ENCODE measurements at regions not wholly inside any gene's neighbourhood (a gene's known extent, or its start where the extent isn't known, plus 50 kb on each side); places are given as distances from the start of the nearest gene placed in this dataset.
"Not testable (repeated sequence)": the region's sequence is repeated elsewhere in the genome, so short reads cannot be mapped to it uniquely, and the experiment has no call there.

DNA sequence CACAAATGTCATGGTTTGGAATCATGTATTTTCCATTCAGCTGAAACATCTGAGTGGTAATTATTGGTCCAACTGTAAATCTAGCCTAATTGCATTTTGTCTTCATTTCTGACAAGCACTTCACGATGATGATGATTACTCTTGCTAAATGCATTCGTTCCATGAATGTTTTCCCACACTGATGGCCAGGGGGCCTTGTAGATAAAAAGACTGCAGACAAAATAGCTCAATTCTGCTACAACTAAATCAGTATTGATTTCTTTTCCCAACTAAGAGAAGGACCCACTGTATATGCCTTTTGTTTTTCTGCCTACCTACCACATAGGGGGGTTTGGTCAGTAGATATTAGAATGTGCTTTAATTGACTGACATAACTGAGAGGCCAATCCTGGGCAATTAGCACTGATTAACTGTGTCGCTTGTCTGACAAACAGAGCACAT, 1351.3 kb upstream of the NUDT12 start:
- no peak for DNase-seq

DNA sequence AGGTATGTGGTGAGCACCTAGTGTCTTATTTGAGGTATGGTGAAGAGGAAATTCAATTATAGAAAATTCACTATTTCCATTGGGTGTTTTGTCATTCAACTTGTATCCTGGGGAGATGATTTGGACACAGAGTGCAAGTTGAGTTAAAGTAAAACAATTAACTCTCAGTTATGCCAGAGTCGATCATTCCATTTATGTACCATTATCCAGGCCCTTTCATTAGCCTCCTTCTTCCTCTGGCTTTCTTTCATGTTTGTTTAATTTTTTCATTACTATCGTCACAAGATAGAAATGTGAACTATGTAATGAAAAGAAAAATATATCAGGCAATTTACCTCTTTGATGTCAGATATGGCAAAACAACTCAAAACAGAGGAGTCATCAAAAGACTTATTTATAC, 1347.2 kb upstream of the NUDT12 start:
- no peak for DNase-seq

DNA sequence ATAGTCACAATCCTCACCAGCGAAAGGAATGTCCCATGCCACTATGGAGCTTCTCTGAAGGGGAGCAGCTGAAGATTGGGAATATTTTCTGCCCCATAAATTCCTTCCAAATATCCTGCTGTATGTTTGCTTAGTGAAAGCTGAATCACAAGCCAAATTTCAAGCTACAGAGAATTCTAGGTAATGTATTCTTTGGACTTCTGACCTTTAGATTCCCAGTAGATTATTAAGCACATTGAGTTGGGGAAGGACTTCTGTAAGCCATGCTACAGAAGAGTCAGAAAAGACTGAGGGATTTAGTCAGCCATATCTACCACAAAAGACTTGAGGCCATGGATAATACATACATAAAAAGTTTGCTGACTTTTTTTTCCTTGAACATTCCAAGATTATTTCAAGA, 1342.0 kb upstream of the NUDT12 start:
- DNase-seq, result no peak

DNA sequence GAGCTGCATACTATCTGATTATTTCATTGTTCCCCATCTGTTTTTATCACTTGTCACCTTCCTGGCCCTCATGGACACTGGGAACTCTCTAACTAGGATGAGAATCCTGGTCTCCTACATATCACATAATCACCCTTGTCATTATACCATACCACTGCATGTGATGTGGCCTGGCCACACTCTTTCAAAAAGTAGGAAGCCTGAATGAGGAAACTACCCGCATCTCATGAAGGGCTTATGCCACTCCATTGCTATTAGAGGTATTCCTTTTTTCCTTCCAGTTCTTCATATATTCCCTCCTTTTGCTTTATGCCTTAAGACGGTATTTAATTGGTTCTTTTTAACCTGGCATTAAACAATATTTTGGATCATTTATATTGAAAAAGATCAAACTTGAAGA, 1341.4 kb upstream of the NUDT12 start:
- no peak for DNase-seq

DNA sequence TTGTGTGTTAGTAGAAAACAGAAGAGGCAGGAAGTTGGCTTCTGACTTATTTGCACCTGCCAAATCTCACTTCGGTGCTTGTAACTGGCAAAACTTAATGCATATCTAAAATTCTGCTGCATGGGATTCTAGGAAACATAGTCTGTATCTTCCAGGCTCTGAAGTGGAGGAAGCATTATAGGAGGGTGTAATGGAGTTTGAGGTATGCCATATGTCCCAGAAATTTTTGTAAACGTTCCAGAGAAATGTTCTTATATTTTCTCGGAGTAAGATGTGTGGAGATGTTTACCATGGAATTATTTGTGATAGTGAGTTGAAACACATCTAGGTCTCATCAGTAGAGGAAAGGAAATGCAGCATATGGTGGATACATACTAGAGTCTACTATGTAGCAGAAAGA, 1329.0 kb upstream of the NUDT12 start:
- no peak for DNase-seq

DNA sequence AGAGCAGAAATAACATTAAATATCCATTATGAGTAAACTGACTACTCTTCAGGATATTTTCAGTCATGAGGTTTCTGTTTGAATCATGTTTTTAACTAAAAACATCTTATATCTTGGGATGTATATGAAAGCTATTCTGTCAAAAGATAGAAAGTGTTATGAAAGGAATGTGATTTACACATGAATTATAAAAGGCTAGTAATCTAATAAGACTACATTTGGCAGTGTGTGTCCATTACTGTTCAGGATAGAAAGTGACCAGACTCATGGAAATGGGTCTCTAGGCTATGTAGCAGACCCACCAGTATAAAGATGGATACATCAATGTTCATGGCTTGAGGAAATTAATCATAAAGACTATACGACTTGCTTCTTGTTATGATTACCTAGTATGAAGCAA, 1328.2 kb upstream of the NUDT12 start:
- DNase-seq, result no peak

DNA sequence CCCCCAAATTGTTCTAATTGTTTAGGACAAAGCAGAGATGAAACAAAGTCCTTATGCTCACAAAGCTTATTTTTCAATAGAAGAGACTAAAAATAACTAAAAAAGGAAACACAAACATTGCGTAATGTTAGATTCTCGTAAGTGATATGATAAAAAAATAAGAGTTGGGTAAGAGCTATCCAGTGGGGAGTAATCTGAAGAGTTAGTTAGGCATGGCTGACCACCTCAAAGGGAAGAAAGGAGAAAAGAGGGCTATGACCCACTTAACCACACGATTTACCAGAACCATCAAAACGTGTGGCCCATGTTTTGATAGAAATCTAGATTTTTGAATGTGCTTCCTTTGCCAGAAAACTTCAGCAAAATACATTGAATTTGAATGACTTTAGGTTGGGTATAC, 1296.8 kb upstream of the NUDT12 start:
- no peak for DNase-seq

DNA sequence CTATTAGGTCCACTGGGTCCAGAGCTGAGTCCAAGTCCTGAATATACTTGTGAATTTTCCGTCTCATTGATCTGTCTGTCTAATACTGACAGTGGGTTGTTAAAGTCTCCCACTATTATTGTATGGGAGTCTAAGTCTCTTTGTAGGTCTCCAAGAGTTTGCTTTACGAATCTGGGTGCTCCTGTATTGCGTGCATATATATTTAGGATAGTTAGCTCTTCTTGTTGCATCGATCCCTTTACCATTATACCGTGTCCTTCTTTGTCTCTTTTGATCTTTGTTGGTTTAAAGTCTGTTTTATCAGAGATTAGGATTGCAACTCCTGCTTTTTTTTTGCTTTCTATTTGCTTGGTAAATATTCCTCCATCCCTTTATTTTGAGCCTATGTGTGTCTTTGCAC, 1289.5 kb upstream of the NUDT12 start:
- DNase-seq, result not testable (repeated sequence)

DNA sequence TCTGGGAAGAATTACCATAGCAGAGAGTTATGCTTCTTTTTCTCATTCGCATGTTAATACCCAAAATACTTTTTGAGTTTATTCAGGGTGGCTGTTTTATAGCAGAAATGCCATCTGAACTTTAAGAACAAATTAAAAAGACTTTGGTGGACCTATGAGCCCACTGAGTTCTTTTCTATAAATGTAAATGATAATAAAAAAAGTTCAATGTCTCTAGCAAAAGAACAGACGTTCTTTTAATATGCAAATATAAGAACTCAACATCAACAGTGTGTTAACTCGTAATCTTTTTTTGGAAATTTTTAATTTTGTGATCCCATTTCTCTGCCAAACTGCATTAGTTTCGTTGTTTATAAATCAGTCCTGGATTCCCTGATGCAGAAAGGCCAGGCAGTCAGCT, 1283.0 kb upstream of the NUDT12 start:
- DNase-seq, result no peak

DNA sequence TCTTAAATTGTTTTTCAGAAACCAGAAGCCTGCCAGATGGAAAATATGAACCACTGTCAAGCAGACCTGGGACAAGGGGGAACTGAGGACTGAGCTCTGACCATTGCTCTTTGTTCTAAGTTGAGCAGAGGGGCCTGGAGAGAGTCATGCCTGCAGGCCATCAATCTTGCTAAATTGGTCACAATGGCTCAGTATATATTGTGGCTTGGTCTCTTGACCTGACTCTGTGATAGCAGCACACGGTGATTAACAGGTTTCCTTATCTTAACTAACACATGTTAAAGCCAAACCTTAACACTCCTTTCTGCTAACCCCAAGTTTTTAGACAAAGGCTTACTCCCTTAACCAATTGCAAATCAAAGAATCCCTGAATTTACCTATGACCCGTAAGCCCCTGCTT, 1281.2 kb upstream of the NUDT12 start:
- no peak for DNase-seq

DNA sequence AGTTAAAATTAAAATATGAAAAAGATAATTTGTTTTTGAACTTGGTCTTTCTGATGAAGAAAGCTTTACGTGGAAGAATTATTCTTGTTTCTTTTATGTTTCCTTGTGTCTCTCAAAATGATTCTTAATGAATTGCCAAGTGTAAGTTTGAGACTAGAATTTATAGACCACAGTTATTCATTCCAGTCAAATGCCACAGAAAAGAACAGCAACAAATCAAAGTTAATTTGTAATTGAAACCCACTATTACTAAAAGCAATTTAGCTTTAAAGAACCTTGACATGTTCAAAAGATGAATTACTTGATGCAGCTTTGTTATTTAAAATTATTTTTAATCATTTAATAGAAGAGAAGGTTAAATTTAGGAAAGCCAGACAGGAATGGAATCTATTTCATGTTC, 1277.7 kb upstream of the NUDT12 start:
- DNase-seq, result no peak

DNA sequence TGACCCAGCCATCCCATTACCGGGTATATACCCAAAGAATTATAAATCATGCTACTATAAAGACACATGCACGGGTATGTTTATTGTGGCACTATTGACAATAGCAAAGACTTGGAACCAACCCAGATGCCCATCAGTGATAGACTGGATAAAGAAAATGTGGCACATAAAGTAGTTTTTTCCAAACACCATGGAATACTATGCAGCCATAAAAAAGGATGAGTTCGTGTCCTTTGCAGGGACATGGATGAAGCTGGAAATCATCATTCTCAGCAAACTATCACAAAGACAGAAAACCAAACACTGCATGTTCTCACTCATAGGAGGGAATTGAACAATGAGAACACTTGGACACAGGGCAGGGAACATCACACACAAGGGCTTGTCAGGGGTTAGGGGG, 1268.9 kb upstream of the NUDT12 start:
- not testable (repeated sequence) for DNase-seq

DNA sequence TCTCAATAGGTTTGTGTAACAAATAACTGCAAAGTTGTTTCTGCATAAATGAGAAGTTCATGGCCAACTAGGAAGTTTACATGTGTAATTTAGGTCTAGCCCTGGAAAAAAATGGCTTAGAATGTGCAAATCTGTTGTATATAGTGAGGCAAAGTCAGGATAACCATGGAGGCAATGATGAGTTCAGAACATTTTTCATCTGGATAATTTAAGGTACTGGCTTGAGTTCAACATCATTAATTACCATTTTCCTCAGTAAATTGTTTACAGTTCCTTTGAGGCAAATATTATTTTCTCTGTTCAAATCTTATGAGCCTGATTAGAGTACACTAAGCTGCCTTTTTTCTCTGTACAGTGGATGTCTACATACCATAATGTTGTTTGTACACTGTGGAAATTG, 1259.0 kb upstream of the NUDT12 start:
- DNase-seq, result no peak

DNA sequence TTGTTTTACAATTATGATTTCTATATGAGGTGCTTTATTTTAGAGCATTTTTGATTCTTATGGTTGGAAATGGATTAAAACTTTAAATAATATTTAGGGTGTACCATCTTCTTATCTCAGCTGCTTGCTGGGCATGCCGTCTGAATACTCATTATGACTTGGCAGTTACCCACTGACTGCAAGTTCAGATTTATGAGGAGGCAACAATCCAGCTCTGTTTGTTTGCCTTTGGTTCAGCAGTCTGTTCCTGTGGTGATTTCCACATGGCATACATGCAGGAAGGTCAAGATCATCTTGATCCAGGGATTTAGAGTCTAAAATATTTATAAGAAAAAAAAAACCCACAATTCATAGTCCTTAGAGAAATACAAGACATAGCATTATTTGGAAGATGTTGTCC, 1254.5 kb upstream of the NUDT12 start:
- DNase-seq, result no peak

DNA sequence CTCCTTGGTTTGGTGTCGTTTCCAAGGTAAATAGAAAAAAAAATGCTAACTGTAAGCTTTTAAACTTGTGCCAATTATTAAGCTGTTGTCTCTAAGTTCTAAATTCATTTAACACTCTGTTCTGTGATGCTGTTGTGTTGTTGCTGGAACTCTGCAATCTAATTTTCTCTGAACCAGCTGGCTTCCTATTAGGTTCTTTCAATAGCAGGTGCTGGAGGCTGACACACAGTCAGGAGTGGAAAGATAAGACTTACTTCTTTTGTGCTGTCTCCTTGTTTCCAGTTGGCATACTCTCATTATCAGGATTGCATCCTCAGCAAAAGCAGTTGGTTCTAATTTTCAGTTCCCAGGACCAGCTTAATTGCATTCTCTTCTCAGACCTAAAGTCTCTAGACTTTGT, 1252.6 kb upstream of the NUDT12 start:
- DNase-seq, result no peak

DNA sequence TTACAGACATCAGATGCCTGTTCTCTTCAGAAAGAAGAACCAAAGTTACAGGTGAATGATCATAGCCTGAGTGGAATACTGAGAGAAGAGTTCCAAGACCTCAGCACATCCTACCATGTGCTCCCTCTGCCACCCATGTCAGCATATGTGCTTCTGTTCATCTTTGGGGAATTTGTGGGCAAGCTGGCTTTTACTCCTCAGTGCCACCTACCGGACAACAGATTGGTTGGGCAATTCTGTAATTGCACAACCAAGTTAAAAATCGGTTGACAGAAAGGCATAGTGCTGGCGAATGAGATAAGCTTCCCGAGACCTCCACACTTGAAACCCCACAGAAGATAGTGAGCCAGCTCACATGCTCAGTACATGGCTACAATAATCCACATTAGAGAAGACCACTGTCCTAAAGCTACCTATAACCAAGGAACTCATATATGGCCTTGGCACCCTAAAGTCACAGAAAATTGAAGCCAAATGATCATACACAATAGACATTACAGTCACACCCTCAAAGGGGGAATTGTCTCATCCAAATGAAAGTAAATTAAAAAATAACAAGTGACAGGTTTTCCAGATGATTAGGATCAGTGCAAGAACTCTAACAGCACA, 1238.0 kb upstream of the NUDT12 start:
- DNase-seq, result no peak

DNA sequence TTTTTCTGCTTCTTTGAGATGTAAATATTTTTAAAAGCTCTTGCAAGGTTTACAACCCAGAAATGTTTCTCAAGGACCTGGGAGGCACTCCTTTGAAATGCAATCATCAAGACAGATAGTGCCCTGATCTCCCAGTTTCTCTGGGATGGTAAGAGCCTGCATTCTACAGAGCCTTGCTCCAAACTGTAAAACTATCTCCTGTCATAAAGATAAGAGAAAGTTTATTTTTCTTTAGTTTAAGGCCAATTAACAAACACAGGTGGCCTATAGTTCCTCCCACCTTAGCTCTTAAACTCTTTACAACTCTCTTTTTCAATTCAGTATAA, 1231.1 kb upstream of the NUDT12 start:
- no peak for DNase-seq

DNA sequence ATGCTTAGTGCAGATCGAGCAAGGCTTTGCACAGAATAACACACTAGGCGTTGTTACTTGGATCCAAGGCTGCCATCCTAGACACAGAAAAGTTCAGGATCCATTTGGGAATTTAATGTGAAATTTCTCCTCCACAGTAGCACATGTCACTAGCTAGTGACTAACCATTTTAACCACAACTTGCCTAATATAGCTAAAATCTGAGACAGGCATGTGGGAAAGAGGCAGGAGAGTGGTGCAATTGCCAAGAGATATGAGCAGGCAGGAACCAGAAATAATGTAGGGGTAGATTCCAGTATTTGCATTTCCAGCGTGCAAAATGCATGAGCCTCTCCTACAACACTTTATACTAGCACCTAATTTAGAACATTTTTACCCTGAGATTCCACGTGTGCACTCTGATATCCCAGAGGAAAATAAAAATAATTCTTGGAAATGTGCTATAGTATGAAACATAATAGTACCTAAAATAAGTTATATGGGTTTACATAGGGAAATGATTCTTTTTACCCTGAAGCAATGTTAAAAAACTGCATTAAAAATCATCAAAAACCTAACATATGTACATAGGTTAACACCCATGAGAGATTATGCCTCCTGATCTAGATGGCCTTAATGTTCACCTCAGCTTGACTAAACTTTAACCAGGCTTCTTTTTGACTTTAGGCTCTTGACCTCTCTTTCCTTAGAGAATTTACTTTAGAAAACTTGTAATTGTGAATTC, 1230.6 kb upstream of the NUDT12 start:
- no peak for DNase-seq

DNA sequence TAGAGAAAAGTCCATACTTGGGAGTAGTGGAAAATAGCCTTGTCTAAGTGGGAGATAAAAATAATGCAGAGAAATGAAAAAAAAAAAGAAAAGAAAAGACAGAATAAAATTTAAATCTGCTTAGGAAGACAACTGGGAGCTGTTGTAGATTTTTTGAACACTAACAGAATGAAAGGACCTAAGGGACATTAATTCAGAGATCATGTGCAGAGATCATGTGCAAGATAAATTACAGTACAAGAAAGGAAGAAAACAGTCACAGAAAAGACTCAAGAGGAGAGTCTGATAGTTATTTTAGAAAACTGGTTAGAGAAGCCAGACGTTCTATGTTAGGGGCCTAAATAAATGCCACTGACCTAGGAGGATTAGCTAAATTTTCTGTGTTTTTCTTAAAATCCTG, 1226.8 kb upstream of the NUDT12 start:
- no peak for DNase-seq

DNA sequence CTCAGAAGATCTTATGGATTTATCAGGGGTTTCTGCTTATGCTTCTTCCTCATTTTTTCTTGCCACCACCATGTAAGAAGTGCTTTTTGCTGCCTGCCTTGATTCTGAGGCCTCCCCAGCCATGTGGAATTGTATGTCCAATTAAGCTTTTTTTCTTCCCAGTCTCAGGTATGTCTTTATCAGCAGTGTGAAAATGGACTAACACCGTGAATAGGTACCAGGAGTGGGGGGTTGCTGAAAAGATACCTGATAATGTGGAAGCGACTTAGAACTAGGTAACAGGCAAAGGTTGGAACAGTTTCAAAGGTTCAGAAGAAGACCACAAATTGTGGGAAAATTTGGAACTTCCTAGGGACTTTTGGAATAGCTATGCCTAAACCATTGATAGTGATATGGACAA, 1222.5 kb upstream of the NUDT12 start:
- DNase-seq, result no peak

DNA sequence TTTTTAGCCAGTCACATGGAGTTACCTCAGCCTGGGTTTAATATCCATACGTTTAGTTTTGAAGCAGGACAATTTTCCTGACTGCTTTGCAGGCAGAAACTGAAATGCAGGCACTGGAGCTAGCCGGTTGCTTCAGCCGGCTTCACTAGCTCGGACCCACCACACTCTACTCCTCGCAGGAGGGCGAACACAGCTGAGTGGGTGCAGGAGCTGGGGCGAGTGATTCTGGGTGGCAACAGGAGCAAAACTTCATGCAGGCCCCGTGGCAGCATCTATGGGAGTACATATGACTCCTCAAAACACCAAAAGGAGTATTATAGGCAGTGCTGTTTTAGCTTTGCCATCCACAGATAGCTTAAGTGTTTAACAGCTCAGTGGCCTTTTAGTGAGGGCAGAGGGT, 1211.8 kb upstream of the NUDT12 start:
- no peak for DNase-seq

DNA sequence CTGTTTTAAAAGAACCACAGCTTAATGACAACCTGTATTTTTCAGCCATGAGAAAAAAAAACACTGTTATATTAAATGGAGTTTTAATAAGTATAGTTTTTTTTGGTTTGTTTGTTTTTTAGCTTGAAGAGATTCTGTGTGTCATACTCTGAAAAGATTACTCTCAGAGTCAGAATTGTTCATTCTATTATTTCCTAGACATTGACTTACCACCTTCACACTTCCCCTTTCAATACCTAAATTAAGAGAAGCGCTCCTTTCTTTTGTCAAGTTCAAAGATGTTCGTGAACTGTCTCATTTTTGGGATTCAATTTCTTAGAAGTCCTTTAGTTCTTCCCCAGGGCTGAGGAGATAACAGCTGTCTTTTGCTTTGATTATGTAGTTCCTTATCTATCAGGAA, 1201.6 kb upstream of the NUDT12 start:
- DNase-seq, result no peak

DNA sequence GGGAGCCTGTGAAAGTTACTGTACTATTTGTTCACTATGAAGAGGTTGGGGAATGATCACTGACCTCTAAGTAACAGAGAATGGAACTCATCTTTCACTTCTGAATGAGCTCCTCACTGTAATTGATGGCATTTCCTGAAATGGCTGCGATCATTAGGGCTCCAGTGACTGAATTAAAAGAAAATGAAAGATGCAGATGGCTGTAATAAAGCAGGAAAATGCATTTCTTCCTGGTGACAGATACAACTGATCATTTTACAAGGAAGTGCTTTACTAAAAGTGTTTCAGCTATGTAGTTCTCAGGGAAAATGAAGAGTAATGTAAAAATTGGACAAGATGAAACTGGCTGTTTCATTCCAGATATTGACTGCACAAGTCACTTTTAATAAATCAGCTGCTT, 1200.6 kb upstream of the NUDT12 start:
- DNase-seq, result no peak

DNA sequence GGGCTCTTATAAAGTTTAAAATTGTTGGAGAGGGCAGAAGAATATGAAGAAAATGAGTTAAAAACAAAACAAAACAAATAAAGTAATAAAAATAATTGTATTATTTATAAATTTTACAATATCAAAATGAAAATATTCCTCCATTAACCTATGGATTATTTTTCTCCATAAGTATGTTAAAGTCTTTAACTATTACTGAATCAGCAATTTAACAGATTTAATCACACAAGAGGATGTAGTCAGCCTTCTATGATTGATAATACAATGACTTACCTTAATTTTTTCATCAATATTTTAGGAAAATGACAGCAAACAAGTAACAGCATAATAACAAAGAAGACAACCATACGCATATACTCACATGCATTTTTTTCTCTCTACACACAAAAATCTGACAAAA, 1195.3 kb upstream of the NUDT12 start:
- no peak for DNase-seq

DNA sequence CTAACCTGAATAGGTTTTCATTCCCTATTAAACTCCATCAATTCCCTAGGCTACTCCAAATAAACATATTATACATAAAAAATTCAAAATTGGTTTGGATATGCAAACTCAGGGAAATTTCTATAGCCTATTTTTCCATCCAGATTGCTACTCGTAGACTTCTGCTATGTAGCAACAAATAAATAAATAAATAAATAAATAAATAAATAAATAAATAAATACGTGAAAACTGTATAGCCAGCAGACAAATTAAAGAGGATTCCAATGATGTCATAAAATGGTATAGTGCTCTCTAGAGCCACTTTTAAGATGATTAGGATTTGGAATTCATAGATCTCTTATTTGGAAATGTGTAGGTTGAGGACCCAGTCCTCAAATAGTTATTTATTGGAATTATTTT, 1193.2 kb upstream of the NUDT12 start:
- DNase-seq, result no peak
